Superior temporal gyrus (tissue), 1 donor: ENCODE measurements at regions not wholly inside any gene's neighbourhood (a gene's known extent, or its start where the extent isn't known, plus 50 kb on each side); places are given as distances from the start of the nearest gene placed in this dataset.
"Not testable (repeated sequence)": the region's sequence is repeated elsewhere in the genome, so short reads cannot be mapped to it uniquely, and the experiment has no call there.

Experiments used
- DNase-seq: peaks from one replicate; pipeline ENCODE4 v3.0.0-alpha.2; 2016; ENCODE audit errors: extremely low spot score

GRCh38 chr6:170198298-170198697 lies 92.6 kb downstream of the DLL1 start:
- no peak for DNase-seq

GRCh38 chr6:170193326-170193821 lies 97.5 kb downstream of the DLL1 start:
- DNase-seq: no peak

- no peak for DNase-seq
Measured at GRCh38 chr6:170192905-170193304, 98.0 kb downstream of the DLL1 start.

GRCh38 chr6:170192101-170192500 lies 98.8 kb downstream of the DLL1 start:
- DNase-seq: not testable (repeated sequence)

GRCh38 chr6:170190046-170190445 lies 100.8 kb downstream of the DLL1 start:
- no peak for DNase-seq

GRCh38 chr6:170189236-170189635 lies 101.6 kb downstream of the DLL1 start:
- no peak for DNase-seq

- no peak for DNase-seq
Measured at GRCh38 chr6:170188571-170189001, 102.3 kb downstream of the DLL1 start.

- no peak for DNase-seq
Measured at GRCh38 chr6:170187669-170188566, 103.0 kb downstream of the DLL1 start.

- DNase-seq: no peak
Measured at GRCh38 chr6:170186941-170187668, 103.8 kb downstream of the DLL1 start.

GRCh38 chr6:170186006-170186935 lies 104.6 kb downstream of the DLL1 start:
- DNase-seq: no peak

GRCh38 chr6:170185175-170185978 lies 105.5 kb downstream of the DLL1 start:
- no peak for DNase-seq

- no peak for DNase-seq
Measured at GRCh38 chr6:170184316-170184715, 106.6 kb downstream of the DLL1 start.

- no peak for DNase-seq
Measured at GRCh38 chr6:170183521-170183920, 107.4 kb downstream of the DLL1 start.

- DNase-seq: no peak
Measured at GRCh38 chr6:170182781-170183120, 108.1 kb downstream of the DLL1 start.

GRCh38 chr6:170182093-170182780 lies 108.6 kb downstream of the DLL1 start:
- no peak for DNase-seq

GRCh38 chr6:170181338-170181690 lies 109.6 kb downstream of the DLL1 start:
- no peak for DNase-seq

- DNase-seq: no peak
Measured at GRCh38 chr6:170180671-170181337, 110.1 kb downstream of the DLL1 start.

- DNase-seq: no peak
Measured at GRCh38 chr6:170179616-170180324, 111.1 kb downstream of the DLL1 start.
